ENCODE measurements at regions not wholly inside any gene's neighbourhood (a gene's known extent, or its start where the extent isn't known, plus 50 kb on each side); places are given as distances from the start of the nearest gene placed in this dataset.
"Not testable (repeated sequence)": the region's sequence is repeated elsewhere in the genome, so short reads cannot be mapped to it uniquely, and the experiment has no call there.

DNA sequence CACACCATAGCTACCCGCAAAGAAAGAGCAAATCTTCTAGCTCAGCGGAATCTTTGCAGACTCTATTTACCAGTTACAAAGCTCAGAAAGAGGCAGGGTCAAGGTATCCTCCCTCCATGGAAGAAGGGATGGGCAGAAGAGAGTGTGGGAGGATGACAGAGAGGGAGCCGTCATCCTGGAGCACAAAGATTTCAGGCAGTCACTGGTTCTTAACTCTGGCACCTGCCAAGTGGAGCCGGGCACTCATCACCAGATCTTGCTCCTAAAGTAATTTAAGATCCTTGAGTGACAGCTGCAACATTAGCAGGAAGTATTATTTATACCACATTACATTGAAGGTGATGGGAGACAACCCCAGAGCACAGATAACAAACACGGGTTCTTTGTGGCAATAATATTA, 102.5 kb upstream of the NBPF26 start:
- TF ChIP-seq CTCF, POLR2A (IDR thresholded peaks at IDR 0.05): not testable (repeated sequence)
